ENCODE measurements at regions not wholly inside any gene's neighbourhood (a gene's known extent, or its start where the extent isn't known, plus 50 kb on each side); places are given as distances from the start of the nearest gene placed in this dataset.
"Not testable (repeated sequence)": the region's sequence is repeated elsewhere in the genome, so short reads cannot be mapped to it uniquely, and the experiment has no call there.

GRCh38 chr16:32873783-32874182, 197.8 kb upstream of the TP53TG3 start:
- CTCF ChIA-PET, H3K4me1 Mint-ChIP-seq, H3K4me3 Mint-ChIP-seq, DNase-seq, H3K27me3 Mint-ChIP-seq, H3K9me3 Mint-ChIP-seq, H3K36me3 Mint-ChIP-seq, H3K27ac Mint-ChIP-seq: not testable (repeated sequence)

DNA sequence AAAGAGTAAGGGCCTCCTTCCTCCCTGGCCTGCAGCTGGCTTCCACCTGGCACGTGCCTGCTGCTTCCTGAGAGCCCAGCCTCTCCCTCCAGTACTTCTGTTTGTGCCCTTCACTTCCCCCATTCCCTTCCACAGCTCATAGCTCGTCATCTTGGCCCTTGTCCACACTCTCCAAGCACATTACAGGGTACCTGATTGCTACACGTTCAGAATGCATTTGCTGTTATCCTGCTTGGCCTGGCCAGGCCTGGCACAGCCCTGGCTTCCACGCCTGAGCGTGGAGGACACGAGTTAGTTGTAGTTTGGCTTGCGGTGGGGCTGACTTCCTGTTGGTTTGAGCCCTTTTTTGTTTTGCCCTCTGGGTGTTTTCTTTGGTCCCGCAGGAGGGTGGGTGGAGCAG, 197.2 kb upstream of the TP53TG3 start:
- H3K4me3 Mint-ChIP-seq, H3K36me3 Mint-ChIP-seq, H3K4me1 Mint-ChIP-seq, H3K9me3 Mint-ChIP-seq, DNase-seq, H3K27me3 Mint-ChIP-seq, CTCF ChIA-PET, H3K27ac Mint-ChIP-seq: not testable (repeated sequence)

DNA sequence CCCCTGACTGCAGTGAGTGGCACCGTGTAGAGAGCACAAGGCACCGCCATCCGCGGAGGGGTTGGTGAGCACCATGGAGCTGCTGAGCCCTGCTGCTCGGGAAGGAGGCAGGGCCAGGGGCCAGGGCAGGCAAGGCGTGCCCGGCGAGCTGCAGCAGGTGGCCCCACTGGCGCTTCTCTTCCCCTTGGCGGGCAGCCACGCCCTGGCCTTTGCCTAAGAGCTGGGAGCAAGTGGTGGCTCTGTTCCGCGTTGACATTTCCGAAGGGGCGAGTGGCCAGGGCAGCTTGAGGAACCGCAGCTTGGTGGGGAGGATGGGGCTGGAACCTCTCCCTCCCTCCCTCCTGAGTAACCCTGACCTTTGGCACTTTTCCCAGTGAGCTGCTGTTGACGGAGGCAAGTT, 194.7 kb upstream of the TP53TG3 start:
- H3K27ac Mint-ChIP-seq, H3K36me3 Mint-ChIP-seq, H3K4me1 Mint-ChIP-seq, H3K9me3 Mint-ChIP-seq, H3K4me3 Mint-ChIP-seq, H3K27me3 Mint-ChIP-seq, CTCF ChIA-PET, DNase-seq: not testable (repeated sequence)

- CTCF ChIA-PET, H3K9me3 Mint-ChIP-seq, H3K27ac Mint-ChIP-seq: not testable (repeated sequence)
Measured at GRCh38 chr16:32868334-32868733, 192.4 kb upstream of the TP53TG3 start.

GRCh38 chr16:32865284-32865683, 189.3 kb upstream of the TP53TG3 start:
- H3K27ac Mint-ChIP-seq, H3K4me1 Mint-ChIP-seq, H3K9me3 Mint-ChIP-seq, H3K4me3 Mint-ChIP-seq, DNase-seq, CTCF ChIA-PET, H3K27me3 Mint-ChIP-seq, H3K36me3 Mint-ChIP-seq: not testable (repeated sequence)

More at GRCh38 chr16:32868334-32868733, 192.4 kb upstream of the TP53TG3 start:
- not testable (repeated sequence) for DNase-seq, H3K4me1 Mint-ChIP-seq, H3K27me3 Mint-ChIP-seq, H3K4me3 Mint-ChIP-seq, H3K36me3 Mint-ChIP-seq

DNA sequence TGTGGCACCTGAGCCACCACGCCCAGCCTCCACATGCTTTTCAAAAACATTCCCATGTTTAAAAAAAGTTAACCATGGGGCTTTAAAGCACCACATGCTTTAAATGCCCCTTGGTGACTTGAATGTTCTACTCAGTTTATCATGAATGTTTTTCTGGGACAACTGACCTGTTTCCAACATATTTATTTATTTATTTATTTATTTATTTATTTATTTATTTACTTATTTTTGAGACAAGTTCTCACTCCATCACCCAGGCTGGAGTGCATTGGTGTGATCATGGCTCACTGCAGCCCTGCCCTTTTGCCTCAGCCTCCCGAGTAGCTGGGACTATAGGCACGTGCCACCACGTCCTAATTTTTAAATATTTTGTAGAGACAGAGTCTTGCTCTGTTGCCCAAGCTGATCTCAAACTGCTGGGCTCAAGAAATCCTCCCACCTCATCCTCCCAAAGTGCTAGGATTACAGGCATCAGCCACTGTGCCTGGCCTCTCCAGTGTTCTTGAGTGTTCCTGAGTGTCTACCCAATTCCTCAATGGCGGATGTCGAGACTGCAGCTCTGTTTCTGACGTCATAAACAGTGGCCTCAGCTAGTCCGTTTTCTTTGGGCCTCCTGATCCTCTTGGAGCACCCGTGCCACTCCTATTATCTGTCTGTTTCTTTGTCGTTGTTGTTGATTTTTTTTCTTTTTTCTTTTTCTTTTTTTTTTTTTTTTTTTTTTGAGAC, 185.7 kb upstream of the TP53TG3 start:
- H3K27me3 Mint-ChIP-seq, H3K27ac Mint-ChIP-seq, H3K9me3 Mint-ChIP-seq, CTCF ChIA-PET, DNase-seq, H3K4me3 Mint-ChIP-seq, H3K36me3 Mint-ChIP-seq, H3K4me1 Mint-ChIP-seq: not testable (repeated sequence)

- H3K27ac Mint-ChIP-seq, H3K4me1 Mint-ChIP-seq, CTCF ChIA-PET, H3K27me3 Mint-ChIP-seq, H3K36me3 Mint-ChIP-seq, H3K4me3 Mint-ChIP-seq, DNase-seq, H3K9me3 Mint-ChIP-seq: not testable (repeated sequence)
Measured at GRCh38 chr16:32847379-32847778, 171.4 kb upstream of the TP53TG3 start.

- DNase-seq, H3K4me1 Mint-ChIP-seq, CTCF ChIA-PET, H3K36me3 Mint-ChIP-seq, H3K9me3 Mint-ChIP-seq, H3K27ac Mint-ChIP-seq, H3K27me3 Mint-ChIP-seq, H3K4me3 Mint-ChIP-seq: not testable (repeated sequence)
Measured at GRCh38 chr16:32845572-32845971, 169.6 kb upstream of the TP53TG3 start.

DNA sequence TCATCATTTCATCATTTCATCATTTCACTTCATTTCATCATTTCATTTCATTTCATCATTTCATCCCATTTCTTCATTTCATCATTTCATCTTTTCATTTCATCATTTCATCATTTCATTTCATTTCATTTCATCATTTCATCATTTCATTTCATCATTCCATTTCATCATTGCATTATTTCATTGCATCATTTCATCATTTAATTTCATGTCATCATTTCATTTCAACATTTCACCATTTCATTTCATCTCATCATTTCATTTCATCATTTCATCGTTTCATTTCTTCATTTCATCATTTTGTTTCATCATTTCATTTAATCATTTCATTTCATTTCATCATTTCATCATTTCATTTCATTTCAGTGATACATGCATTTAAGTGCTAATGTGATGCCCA, 166.9 kb upstream of the TP53TG3 start:
- H3K4me1 Mint-ChIP-seq, H3K4me3 Mint-ChIP-seq, H3K27me3 Mint-ChIP-seq, H3K27ac Mint-ChIP-seq, H3K36me3 Mint-ChIP-seq, CTCF ChIA-PET, DNase-seq, H3K9me3 Mint-ChIP-seq: not testable (repeated sequence)

DNA sequence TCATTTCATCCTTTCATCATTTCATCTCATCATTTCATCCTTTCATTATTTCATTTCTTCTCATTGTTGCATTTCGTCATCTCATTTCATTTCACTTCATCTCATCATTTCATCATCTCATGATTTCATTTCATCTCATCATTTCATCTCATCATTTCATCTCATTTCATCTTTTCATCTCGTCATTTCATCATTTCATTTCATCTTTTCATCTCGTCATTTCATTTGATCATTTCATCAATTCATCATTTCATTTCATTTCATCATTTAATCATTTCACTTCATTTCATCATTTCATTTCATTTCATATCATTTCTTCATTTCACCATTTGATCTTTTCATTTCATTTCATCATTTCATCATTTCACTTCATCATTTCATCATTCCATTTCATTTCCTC, 131.3 kb upstream of the TP53TG3 start:
- H3K36me3 Mint-ChIP-seq, H3K27ac Mint-ChIP-seq, DNase-seq, H3K27me3 Mint-ChIP-seq, H3K4me1 Mint-ChIP-seq, CTCF ChIA-PET, H3K4me3 Mint-ChIP-seq, H3K9me3 Mint-ChIP-seq: not testable (repeated sequence)

GRCh38 chr16:32805639-32806038, 129.7 kb upstream of the TP53TG3 start:
- H3K36me3 Mint-ChIP-seq, H3K4me3 Mint-ChIP-seq, DNase-seq, H3K27ac Mint-ChIP-seq, CTCF ChIA-PET, H3K9me3 Mint-ChIP-seq, H3K4me1 Mint-ChIP-seq, H3K27me3 Mint-ChIP-seq: not testable (repeated sequence)
